LNCaP clone FGC (cell line): ENCODE measurements at regions not wholly inside any gene's neighbourhood (a gene's known extent, or its start where the extent isn't known, plus 50 kb on each side); places are given as distances from the start of the nearest gene placed in this dataset.

Experiments used
- DNase-seq: peaks from one replicate; pipeline ENCODE4 v3.0.0-alpha.2; 2011; ENCODE audit warnings: low read depth
- H3K4me3 ChIP-seq: 2 replicates; pipeline ENCODE4 v1.5.1; 2011; ENCODE audit warnings: mild to moderate bottlenecking, low read depth, low read length, control low read depth
- CTCF ChIP-seq: IDR thresholded peaks from 2 replicates; pipeline ENCODE4 v1.5.1; 2012; ENCODE audit warnings: mild to moderate bottlenecking; ENCODE audit not compliant: control insufficient read depth, insufficient read depth; ENCODE audit errors: extremely low read depth

DNA sequence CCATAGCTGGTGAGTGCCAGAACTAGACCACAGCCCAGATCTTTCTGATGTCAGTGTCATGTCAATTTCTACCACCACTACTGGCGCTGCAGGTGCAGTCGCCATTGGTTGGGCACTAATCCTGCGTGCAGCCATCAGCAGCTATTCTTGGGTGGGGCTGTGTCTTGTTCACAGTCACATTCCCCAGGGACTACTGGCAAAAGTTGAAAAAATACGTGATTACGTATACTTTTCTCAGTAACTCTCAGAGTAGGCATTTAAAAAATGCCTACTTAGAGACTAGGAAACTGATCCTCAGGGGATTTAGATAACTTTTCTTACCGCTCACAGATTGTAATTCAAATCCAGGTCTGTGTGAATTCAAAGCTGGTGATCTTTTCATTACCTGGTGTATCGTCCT lies 127.7 kb downstream of the ADAMTS15 start:
- TF ChIP-seq CTCF, result no peak
- DNase-seq, result no peak
- no peak overlapping the region for H3K4me3 ChIP-seq

DNA sequence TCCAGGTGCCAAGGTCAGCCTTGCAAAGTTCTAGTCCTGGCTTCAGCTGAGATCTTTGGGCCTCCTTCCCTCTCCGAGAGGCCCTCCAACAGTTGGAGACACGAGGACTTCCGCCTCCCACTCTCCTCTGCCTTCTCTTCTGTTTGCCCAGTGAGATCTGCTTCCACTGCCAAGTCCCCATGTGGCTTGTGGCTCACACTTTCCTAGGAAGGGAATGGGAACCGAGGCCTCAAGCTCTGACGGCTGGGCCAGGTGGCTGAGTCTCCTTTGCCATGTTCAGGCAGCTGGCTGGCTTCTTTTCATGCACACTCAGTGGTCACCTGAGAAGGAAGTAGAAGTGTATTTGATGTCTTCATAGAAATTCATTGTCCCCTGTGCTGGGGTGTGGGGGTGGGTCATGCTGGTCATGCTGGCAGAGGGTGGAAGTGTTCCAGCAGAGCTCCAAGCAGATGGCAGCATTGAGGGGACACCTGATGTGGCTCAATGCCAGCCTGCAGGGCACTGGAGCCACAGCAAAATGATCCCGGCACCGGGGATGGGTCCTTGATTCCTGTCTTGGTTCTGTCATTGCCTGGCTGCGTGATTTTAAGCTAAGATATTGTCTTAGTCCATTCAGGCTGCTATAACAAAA lies 130.4 kb downstream of the ADAMTS15 start:
- no peak for DNase-seq
- H3K4me3 ChIP-seq, result no peak overlapping the region
- no peak for TF ChIP-seq CTCF

DNA sequence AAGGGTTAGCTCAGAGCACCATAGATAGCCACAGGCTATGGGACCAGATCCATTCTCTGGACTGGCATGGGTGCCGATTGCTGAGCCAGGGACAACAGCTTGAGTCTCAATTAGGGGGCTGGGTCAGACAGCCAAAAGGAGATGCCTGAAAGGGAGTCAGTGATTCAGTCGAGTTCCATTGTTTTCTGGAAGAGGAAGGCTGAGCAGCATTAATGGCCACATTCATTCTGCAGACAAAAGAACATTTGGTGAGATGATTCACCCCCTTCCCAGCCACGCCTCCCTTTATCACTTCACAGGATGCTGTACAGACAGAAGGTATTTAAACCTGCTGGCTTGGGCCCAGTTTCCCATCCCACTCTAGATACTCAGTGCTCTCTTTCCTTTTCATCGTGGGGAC lies 131.9 kb downstream of the ADAMTS15 start:
- no peak for TF ChIP-seq CTCF
- no peak overlapping the region for H3K4me3 ChIP-seq
- DNase-seq, result no peak

GRCh38 chr11:130580891-130581492 lies 132.5 kb downstream of the ADAMTS15 start:
- no peak overlapping the region for H3K4me3 ChIP-seq
- no peak for DNase-seq
- TF ChIP-seq CTCF, result no peak

DNA sequence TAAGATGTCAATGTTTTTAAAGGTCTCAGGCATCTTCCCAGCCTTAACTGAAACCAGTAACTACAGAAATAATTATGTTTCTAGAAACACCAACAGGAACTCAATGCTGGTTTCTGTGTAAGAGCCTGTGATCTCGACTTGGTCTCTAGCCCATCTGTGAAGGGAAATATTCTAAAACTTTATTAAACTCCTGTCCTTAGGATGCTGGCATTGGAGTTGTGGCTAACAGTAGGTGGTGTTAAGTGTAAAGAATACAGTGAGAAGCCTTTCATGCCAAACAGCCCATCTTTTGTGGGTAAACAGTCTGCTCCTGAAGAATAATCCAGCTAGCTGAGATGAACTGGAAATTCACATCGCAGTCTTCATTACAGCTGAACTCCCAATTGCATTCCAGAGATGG lies 133.2 kb downstream of the ADAMTS15 start:
- no peak for DNase-seq
- H3K4me3 ChIP-seq, result no peak overlapping the region
- no peak for TF ChIP-seq CTCF

DNA sequence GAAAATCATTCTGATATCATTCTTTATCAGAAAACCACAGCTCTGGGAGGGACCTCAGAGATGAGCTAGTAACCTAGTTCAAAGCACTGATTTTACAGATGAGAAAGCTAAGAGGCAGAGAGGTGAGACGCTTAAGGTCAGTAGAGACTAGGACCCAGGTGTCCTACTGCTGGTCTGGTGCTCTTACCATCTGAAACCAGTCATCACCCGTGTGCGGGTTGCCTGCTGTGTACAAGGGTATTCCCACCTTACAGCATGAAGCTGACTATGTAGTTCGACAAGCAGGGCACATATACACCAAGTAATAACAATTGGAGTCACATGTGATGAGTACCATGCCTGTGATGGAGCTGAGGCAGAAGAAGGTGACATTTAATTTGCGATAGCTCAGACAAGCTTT lies 133.7 kb downstream of the ADAMTS15 start:
- no peak overlapping the region for H3K4me3 ChIP-seq
- no peak for DNase-seq
- TF ChIP-seq CTCF, result no peak

- TF ChIP-seq CTCF, result no peak
- no peak for DNase-seq
- H3K4me3 ChIP-seq, result no peak overlapping the region
Measured at GRCh38 chr11:130582981-130583380, 134.5 kb downstream of the ADAMTS15 start.
